GM12878 (cell line): ENCODE measurements at regions not wholly inside any gene's neighbourhood (a gene's known extent, or its start where the extent isn't known, plus 50 kb on each side); places are given as distances from the start of the nearest gene placed in this dataset.

Experiments
- ATAC-seq: fragments of 200-7000 bp; cut with Tn5 transposase; 3 replicates; pipeline ENCODE4 v1.9.1; 2020; ENCODE audit warnings: mild to moderate bottlenecking, moderate library complexity
- BruUV-seq: library from RNA; stranded (reverse); fragments of 400-500 nt; replicated peaks from 2 replicates; lab custom pipeline; 2021; lab: Mats Ljungman, UMichigan
- CTCF ChIA-PET: fragments of 300-600 bp; sonication (Branson Sonifier 250); formaldehyde crosslinking; extraction: SDS; loops from one replicate; lab custom pipeline; 2021; ENCODE audit warnings: inconsistent platforms; lab: Yijun Ruan, JAX
- POLR2A ChIA-PET: fragments of 350-600 bp; formaldehyde crosslinking; extraction: SDS; loops from one replicate; lab custom pipeline; 2021; ENCODE audit warnings: inconsistent platforms; lab: Charles Lee
- RAD21 ChIA-PET: fragments of 300-600 bp; sonication (Branson Sonifier 250); formaldehyde crosslinking; loops from one replicate; lab custom pipeline; 2023; ENCODE audit warnings: antibody characterized with exemption; ENCODE audit not compliant: unreplicated experiment; lab: Charles Lee
- SMC1A ChIA-PET: fragments of 300-600 bp; sonication (Branson Sonifier 250); formaldehyde crosslinking; loops from one replicate; lab custom pipeline; 2023; ENCODE audit not compliant: unreplicated experiment, uncharacterized antibody; lab: Charles Lee
- DNase-seq: peaks from one replicate; pipeline ENCODE4 v3.0.0-alpha.2; 2011; ENCODE audit warnings: low read depth, low spot score
- FAIRE-seq: peaks from 3 replicates; lab custom pipeline; 2011; peaks lifted over from hg19 to GRCh38; lab: Jason Lieb, UNC
- H2AFZ ChIP-seq: 2 replicates; pipeline ENCODE4 v1.6.0; 2011; ENCODE audit warnings: low read depth, low read length, control low read depth; ENCODE audit not compliant: control insufficient read depth
- H3K27ac ChIP-seq: 2 replicates; pipeline ENCODE4 v1.5.1; 2011; ENCODE audit warnings: control low read depth; ENCODE audit not compliant: control insufficient read depth, insufficient read depth
- H3K27me3 ChIP-seq, 2 experiments: replicated peaks in 1 of 2; 2 replicates each; pipeline versions ENCODE4 v1.6.0 to v1.6.1; 2011; ENCODE audit warnings: low read length in 1 of 2; ENCODE audit not compliant: control insufficient read depth in 2 of 2, insufficient read depth in 2 of 2
- H3K36me3 ChIP-seq, 2 experiments: 2 replicates each; pipeline ENCODE4 v1.5.1; 2011; ENCODE audit warnings: low read length in 1 of 2; ENCODE audit not compliant: control insufficient read depth in 2 of 2, insufficient read depth in 2 of 2
- H3K4me1 ChIP-seq: 2 replicates; pipeline ENCODE4 v1.6.1; 2011; ENCODE audit warnings: mild to moderate bottlenecking, low read length, moderate library complexity, mixed read lengths; ENCODE audit not compliant: control insufficient read depth, insufficient read depth
- H3K4me2 ChIP-seq: 2 replicates; pipeline ENCODE4 v1.6.0; 2011; ENCODE audit warnings: control low read depth; ENCODE audit not compliant: control insufficient read depth, insufficient read depth
- H3K4me3 ChIP-seq: fragments of 200-600 bp; sonication (generic); 2 replicates; pipeline ENCODE4 v1.5.1; 2016
- H3K79me2 ChIP-seq: 2 replicates; pipeline ENCODE4 v1.6.0; 2011; ENCODE audit warnings: low read length; ENCODE audit not compliant: control insufficient read depth, insufficient read depth
- H3K9ac ChIP-seq: 2 replicates; pipeline ENCODE4 v1.8.0; 2011; ENCODE audit warnings: low read length, control low read depth, mixed read lengths; ENCODE audit not compliant: control insufficient read depth, insufficient read depth
- H3K9me3 ChIP-seq: replicated peaks from 3 replicates; pipeline ENCODE4 v1.5.1; 2011; ENCODE audit warnings: mild to moderate bottlenecking, low read length; ENCODE audit not compliant: control insufficient read depth, insufficient read depth
- H4K20me1 ChIP-seq: 2 replicates; pipeline ENCODE4 v1.6.0; 2011; ENCODE audit not compliant: control insufficient read depth, insufficient read depth
- BCL3 ChIP-seq: IDR thresholded peaks from 2 replicates; pipeline ENCODE4 v1.6.1; 2011; ENCODE audit warnings: borderline replicate concordance, low read depth, mild to moderate bottlenecking, moderate library complexity, low read length; ENCODE audit not compliant: insufficient read depth, poor library complexity, severe bottlenecking
- CBX5 ChIP-seq: sonication (generic); IDR thresholded peaks from 2 replicates; pipeline ENCODE4 v1.6.1; 2016; ENCODE audit warnings: low read depth, moderate library complexity, mild to moderate bottlenecking, inconsistent platforms
- CHD2 ChIP-seq: IDR thresholded peaks from 2 replicates; pipeline ENCODE4 v1.6.1; 2011; ENCODE audit warnings: low read depth, low read length, improper control_type of control experiment, borderline replicate concordance
- EGR1 ChIP-seq, 2 experiments: IDR thresholded peaks; 1 replicate in 1 of 2; 2 replicates in 1 of 2; pipeline ENCODE4 v1.6.1; 2011 to 2012; ENCODE audit warnings: low read depth in 2 of 2, low read length in 2 of 2, borderline replicate concordance in 1 of 2, mild to moderate bottlenecking in 1 of 2, moderate library complexity in 1 of 2
- EP300 ChIP-seq, 2 experiments: fragments of 150-350 bp in 1 of 2; IDR thresholded peaks; 2 replicates each; pipeline ENCODE4 v1.6.1; 2011 to 2012; ENCODE audit warnings: low read depth in 2 of 2, low read length in 2 of 2, borderline replicate concordance in 1 of 2, improper control_type of control experiment in 1 of 2, inconsistent platforms in 1 of 2; ENCODE audit not compliant: control insufficient read depth in 1 of 2
- LARP7 ChIP-seq: fragments of 450-650 bp; IDR thresholded peaks from 2 replicates; pipeline ENCODE4 v1.6.1; 2017; ENCODE audit warnings: mild to moderate bottlenecking
- MEF2A ChIP-seq: IDR thresholded peaks from 2 replicates; pipeline ENCODE4 v1.6.1; 2011; ENCODE audit warnings: low read depth, mild to moderate bottlenecking, low read length, moderate library complexity; ENCODE audit not compliant: insufficient read depth
- MXI1 ChIP-seq: fragments of 150-350 bp; IDR thresholded peaks from 2 replicates; pipeline ENCODE4 v1.6.1; 2011; ENCODE audit warnings: low read depth, mild to moderate bottlenecking, inconsistent platforms, low read length, improper control_type of control experiment
- NFIC ChIP-seq: IDR thresholded peaks from 2 replicates; pipeline ENCODE4 v1.6.1; 2012; ENCODE audit warnings: low read depth, mild to moderate bottlenecking, inconsistent platforms, low read length, moderate library complexity
- NFXL1 ChIP-seq: fragments of 450-650 bp; IDR thresholded peaks from 2 replicates; pipeline ENCODE4 v1.6.1; 2017; ENCODE audit warnings: antibody characterized with exemption, mild to moderate bottlenecking, borderline replicate concordance
- POLR2AphosphoS5 ChIP-seq: IDR thresholded peaks from 2 replicates; pipeline ENCODE4 v1.6.1; 2011; ENCODE audit warnings: mild to moderate bottlenecking, low read length, inconsistent platforms
- RAD51 ChIP-seq: fragments of 450-650 bp; IDR thresholded peaks from 2 replicates; pipeline ENCODE4 v1.6.1; 2016; ENCODE audit warnings: moderate library complexity, mild to moderate bottlenecking, inconsistent platforms
- RBBP5 ChIP-seq: fragments of 200-600 bp; sonication (generic); conservative IDR thresholded peaks from 2 replicates; pipeline ENCODE4 v1.6.1; 2016
- RELA ChIP-seq: fragments of 450-650 bp; IDR thresholded peaks from 2 replicates; pipeline ENCODE4 v1.8.0; 2014; ENCODE audit warnings: borderline replicate concordance; ENCODE audit not compliant: partially characterized antibody
- SIX5 ChIP-seq: IDR thresholded peaks from 2 replicates; pipeline ENCODE4 v1.6.1; 2011; ENCODE audit warnings: mild to moderate bottlenecking, low read depth, low read length, moderate library complexity; ENCODE audit not compliant: severe bottlenecking
- SREBF2 ChIP-seq: IDR thresholded peaks from 2 replicates; pipeline ENCODE4 v1.6.1; 2012; ENCODE audit warnings: mild to moderate bottlenecking, low read length
- ZBTB40 ChIP-seq: fragments of 450-650 bp; IDR thresholded peaks from 2 replicates; pipeline ENCODE4 v1.6.1; 2016; ENCODE audit warnings: mild to moderate bottlenecking, moderate library complexity, borderline replicate concordance
- ZNF24 ChIP-seq: fragments of 450-650 bp; IDR thresholded peaks from 2 replicates; pipeline ENCODE4 v1.6.1; 2017; ENCODE audit warnings: antibody characterized with exemption, mild to moderate bottlenecking
- ZNF622 ChIP-seq: fragments of 450-650 bp; IDR thresholded peaks from 2 replicates; pipeline ENCODE4 v1.6.1; 2017; ENCODE audit warnings: mild to moderate bottlenecking, inconsistent platforms
- WGBS: methylation state at CpG from one replicate; pipeline ENCODE4 v1.1.6; 2016; ENCODE audit warnings: low lambda C conversion rate; ENCODE audit not compliant: insufficient replicate concordance, insufficient coverage; ENCODE audit errors: missing lambda C conversion rate; 5-methylcytosine and 5-hydroxymethylcytosine counted together
- in situ Hi-C: fragments of 300-500 bp; cut with MboI; formaldehyde crosslinking; loops from 9 replicates; pipeline ENCODE4 v1.14.3; 2018; ENCODE audit warnings: mixed read lengths
- intact Hi-C: fragments of 100-400 bp; cut with micrococcal nuclease; formaldehyde crosslinking; loops from one replicate; pipeline ENCODE4 v1.14.2; 2022; ENCODE audit not compliant: unreplicated experiment

- Histone ChIP-seq H3K9ac (no peak overlapping the region), H3K27me3 (0 out of 4 replicates have a peak, but pooled peaks cover 0 to 2% of the 10 kb centered on the region in 2 experiments), H3K36me3 (no peaks in the 10 kb centered on the region), H3K27ac (no peak overlapping the region), H3K4me3 (no peak overlapping the region), H3K9me3 (no peaks in the 10 kb centered on the region), H4K20me1 (no peaks in the 10 kb centered on the region), H3K79me2 (no peaks in the 10 kb centered on the region), H2AFZ (no peak overlapping the region), H3K4me1 (no peaks in the 10 kb centered on the region; the same call in 1 of the 2 replicates), H3K4me2 (no peak overlapping the region)
- intact Hi-C loops: no loop called here
- BruUV-seq: no TSS peak
- POLR2A ChIA-PET: no interaction called here
- DNase-seq (no peak), ATAC-seq (no peak), FAIRE-seq (no peak)
- RAD21 ChIA-PET: no interaction called here
- CTCF ChIA-PET: interaction anchor here (2.1 kb wide), 1 partner anchor 585 kb away, joined by 9 read pairs; no protein-coding TSS in a partner anchor
- SMC1A ChIA-PET: interaction anchor here (1.1 kb wide), 1 partner anchor 49 kb away, joined by 4 read pairs; no protein-coding TSS in a partner anchor
- TF ChIP-seq MEF2A: no peak
- no peak for TF ChIP-seq SREBF2
- no peak for TF ChIP-seq CBX5
- no peak for TF ChIP-seq NFIC
- TF ChIP-seq SIX5: no peak
- TF ChIP-seq BCL3: no peak
- no peak for TF ChIP-seq ZNF622
- TF ChIP-seq EGR1 (IDR thresholded peaks at IDR 0.05; ENCODE audit: borderline replicate concordance in 1 of 2, low read depth in 2 of 2, low read length in 2 of 2): no peak
- no peak for TF ChIP-seq MXI1
- no peak for TF ChIP-seq ZNF24
- no peak for TF ChIP-seq RBBP5
- no peak for TF ChIP-seq EP300 (IDR thresholded peaks at IDR 0.05; ENCODE audit: borderline replicate concordance in 1 of 2, control insufficient read depth in 1 of 2, low read depth in 2 of 2, low read length in 2 of 2)
- no peak for TF ChIP-seq RAD51
- no peak for TF ChIP-seq NFXL1
- no peak for TF ChIP-seq LARP7
- no peak for TF ChIP-seq CHD2
- no peak for TF ChIP-seq ZBTB40
- TF ChIP-seq RELA: no peak
- no peak for TF ChIP-seq POLR2AphosphoS5
- TF ChIP-seq, all 136 proteins: peak for 0
- WGBS: 5% methylated on average over 1 of the region's 1 CpG
- in situ Hi-C loops: no loop called here
Observed at GRCh38 chr11:87967459-87967858, 207.8 kb downstream of the RAB38 start.
